Loucy (cell line): ENCODE measurements at regions not wholly inside any gene's neighbourhood (a gene's known extent, or its start where the extent isn't known, plus 50 kb on each side); places are given as distances from the start of the nearest gene placed in this dataset.

Experiments
- EZH2phosphoT487 ChIP-seq: fragments of 200-600 bp; IDR thresholded peaks from 2 replicates; pipeline ENCODE4 v1.6.1; 2018; ENCODE audit warnings: antibody characterized with exemption, mild to moderate bottlenecking, moderate library complexity, borderline replicate concordance
- TF ChIP-seq, protein P1 (sequence below): fragments of 200-600 bp; sonication (generic); conservative IDR thresholded peaks from 2 replicates; pipeline ENCODE4 v1.5.1; 2014; ENCODE audit warnings: mild to moderate bottlenecking, antibody characterized with exemption, low read length

GRCh38 chr21:38613686-38614085 is 115.4 kb upstream of the ERG start:
- TF ChIP-seq, protein P1, sequence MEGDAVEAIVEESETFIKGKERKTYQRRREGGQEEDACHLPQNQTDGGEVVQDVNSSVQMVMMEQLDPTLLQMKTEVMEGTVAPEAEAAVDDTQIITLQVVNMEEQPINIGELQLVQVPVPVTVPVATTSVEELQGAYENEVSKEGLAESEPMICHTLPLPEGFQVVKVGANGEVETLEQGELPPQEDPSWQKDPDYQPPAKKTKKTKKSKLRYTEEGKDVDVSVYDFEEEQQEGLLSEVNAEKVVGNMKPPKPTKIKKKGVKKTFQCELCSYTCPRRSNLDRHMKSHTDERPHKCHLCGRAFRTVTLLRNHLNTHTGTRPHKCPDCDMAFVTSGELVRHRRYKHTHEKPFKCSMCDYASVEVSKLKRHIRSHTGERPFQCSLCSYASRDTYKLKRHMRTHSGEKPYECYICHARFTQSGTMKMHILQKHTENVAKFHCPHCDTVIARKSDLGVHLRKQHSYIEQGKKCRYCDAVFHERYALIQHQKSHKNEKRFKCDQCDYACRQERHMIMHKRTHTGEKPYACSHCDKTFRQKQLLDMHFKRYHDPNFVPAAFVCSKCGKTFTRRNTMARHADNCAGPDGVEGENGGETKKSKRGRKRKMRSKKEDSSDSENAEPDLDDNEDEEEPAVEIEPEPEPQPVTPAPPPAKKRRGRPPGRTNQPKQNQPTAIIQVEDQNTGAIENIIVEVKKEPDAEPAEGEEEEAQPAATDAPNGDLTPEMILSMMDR = no peak
- no peak for TF ChIP-seq EZH2phosphoT487
